ENCODE measurements at regions not wholly inside any gene's neighbourhood (a gene's known extent, or its start where the extent isn't known, plus 50 kb on each side); places are given as distances from the start of the nearest gene placed in this dataset.
"Not testable (repeated sequence)": the region's sequence is repeated elsewhere in the genome, so short reads cannot be mapped to it uniquely, and the experiment has no call there.

GRCh38 chr15:57767481-57767880 is 61.0 kb downstream of the POLR2M start:
- peak; percentile 12 for DNase-seq

GRCh38 chr15:57769266-57769665 is 62.8 kb downstream of the POLR2M start:
- DNase-seq = no peak

GRCh38 chr15:57770495-57770894 is 64.0 kb downstream of the POLR2M start:
- no peak for DNase-seq

GRCh38 chr15:57772223-57772957 is 65.9 kb downstream of the POLR2M start:
- no peak for DNase-seq

GRCh38 chr15:57773051-57773450 is 66.5 kb downstream of the POLR2M start:
- DNase-seq = no peak

GRCh38 chr15:57777003-57777402 is 70.5 kb downstream of the POLR2M start:
- DNase-seq = no peak

- no peak for DNase-seq
Observed at GRCh38 chr15:57780471-57780870, 74.0 kb downstream of the POLR2M start.

GRCh38 chr15:57782731-57783130 is 76.2 kb downstream of the POLR2M start:
- DNase-seq = no peak

GRCh38 chr15:57784081-57784511 is 77.6 kb downstream of the POLR2M start:
- peak; percentile 9 for DNase-seq

GRCh38 chr15:57785039-57785438 is 78.5 kb downstream of the POLR2M start:
- no peak for DNase-seq

- DNase-seq = no peak
Observed at GRCh38 chr15:57785959-57786358, 79.4 kb downstream of the POLR2M start.

GRCh38 chr15:57789225-57789624 is 82.7 kb downstream of the POLR2M start:
- no peak for DNase-seq

- DNase-seq = no peak
Observed at GRCh38 chr15:57792724-57793449, 86.4 kb downstream of the POLR2M start.

GRCh38 chr15:57795261-57795660 is 88.7 kb downstream of the POLR2M start:
- DNase-seq = no peak

- DNase-seq = no peak
Observed at GRCh38 chr15:57796146-57796545, 89.6 kb downstream of the POLR2M start.

- DNase-seq = peak; percentile 55
Observed at GRCh38 chr15:57797110-57797509, 90.6 kb downstream of the POLR2M start.

GRCh38 chr15:57797568-57798267 is 91.2 kb downstream of the POLR2M start:
- no peak for DNase-seq

GRCh38 chr15:57806003-57806402 is 99.5 kb downstream of the POLR2M start:
- DNase-seq = peak; percentile 20

GRCh38 chr15:57809285-57809684 is 102.8 kb downstream of the POLR2M start:
- not testable (repeated sequence) for DNase-seq

- no peak for DNase-seq
Observed at GRCh38 chr15:57816599-57816998, 110.1 kb downstream of the POLR2M start.

GRCh38 chr15:57819646-57820045 is 113.1 kb downstream of the POLR2M start:
- DNase-seq = no peak

GRCh38 chr15:57820119-57820518 is 113.6 kb downstream of the POLR2M start:
- no peak for DNase-seq

- DNase-seq = no peak
Observed at GRCh38 chr15:57821826-57822225, 115.3 kb downstream of the POLR2M start.

Data from hematopoietic multipotent progenitor cell treated with erythropoietin and hydrocortisone succinate and interleukin-3 and kit ligand, for 6 days (in vitro differentiated cells).